ENCODE measurements at regions not wholly inside any gene's neighbourhood (a gene's known extent, or its start where the extent isn't known, plus 50 kb on each side); places are given as distances from the start of the nearest gene placed in this dataset.
A peak's percentile ranks its signal among the peaks of the same experiment; 100 is the strongest.
"Not testable (repeated sequence)": the region's sequence is repeated elsewhere in the genome, so short reads cannot be mapped to it uniquely, and the experiment has no call there.

GRCh38 chr10:123381224-123381623 lies 227.0 kb downstream of the BUB3 start:
- no peak for DNase-seq

GRCh38 chr10:123382491-123382890 lies 228.3 kb downstream of the BUB3 start:
- no peak for DNase-seq

- no peak for DNase-seq
Observed at GRCh38 chr10:123385508-123386080, 231.4 kb downstream of the BUB3 start.

- no peak for DNase-seq
Observed at GRCh38 chr10:123389520-123389919, 235.3 kb downstream of the BUB3 start.

- DNase-seq: no peak
Observed at GRCh38 chr10:123390332-123390731, 236.1 kb downstream of the BUB3 start.

- DNase-seq: no peak
Observed at GRCh38 chr10:123390874-123391273, 236.7 kb downstream of the BUB3 start.

GRCh38 chr10:123391275-123392028 lies 237.2 kb downstream of the BUB3 start:
- DNase-seq: no peak

GRCh38 chr10:123392182-123392963 lies 238.2 kb downstream of the BUB3 start:
- no peak for DNase-seq

- no peak for DNase-seq
Observed at GRCh38 chr10:123393170-123393569, 239.0 kb downstream of the BUB3 start.

GRCh38 chr10:123394382-123394781 lies 240.2 kb downstream of the BUB3 start:
- no peak for DNase-seq

- DNase-seq: not testable (repeated sequence)
Observed at GRCh38 chr10:123395234-123395633, 241.0 kb downstream of the BUB3 start.

GRCh38 chr10:123395906-123396305 lies 241.7 kb downstream of the BUB3 start:
- no peak for DNase-seq

- DNase-seq: no peak
Observed at GRCh38 chr10:123398180-123398591, 244.0 kb downstream of the BUB3 start.

GRCh38 chr10:123398756-123399155 lies 244.6 kb downstream of the BUB3 start:
- DNase-seq: no peak

GRCh38 chr10:123399276-123399839 lies 245.2 kb downstream of the BUB3 start:
- DNase-seq: no peak

- DNase-seq: no peak
Observed at GRCh38 chr10:123402021-123402420, 247.8 kb downstream of the BUB3 start.

GRCh38 chr10:123402656-123403055 lies 248.5 kb downstream of the BUB3 start:
- DNase-seq: peak in 1 of 2 donors; percentile 46

- DNase-seq: no peak
Observed at GRCh38 chr10:123404357-123404756, 250.2 kb downstream of the BUB3 start.

GRCh38 chr10:123408660-123409059 lies 254.5 kb downstream of the BUB3 start:
- DNase-seq: no peak

GRCh38 chr10:123409426-123409825 lies 255.2 kb downstream of the BUB3 start:
- no peak for DNase-seq

- DNase-seq: no peak
Observed at GRCh38 chr10:123409884-123410283, 255.7 kb downstream of the BUB3 start.

- no peak for DNase-seq
Observed at GRCh38 chr10:123413353-123413752, 252.8 kb upstream of the GPR26 start.

- no peak for DNase-seq
Observed at GRCh38 chr10:123415523-123415922, 250.6 kb upstream of the GPR26 start.

- no peak for DNase-seq
Observed at GRCh38 chr10:123417414-123417813, 248.7 kb upstream of the GPR26 start.

Data from CD4-positive, alpha-beta T cell treated with Interleukin-4 for 1 hour (primary cell).